GM23338 (cell line): ENCODE measurements at regions not wholly inside any gene's neighbourhood (a gene's known extent, or its start where the extent isn't known, plus 50 kb on each side); places are given as distances from the start of the nearest gene placed in this dataset.

Experiments
- ATAC-seq: fragments of 200-7000 bp; cut with Tn5 transposase; 3 replicates; pipeline ENCODE4 v1.9.1; 2020
- DNase-seq: peaks from one replicate; pipeline ENCODE4 v3.0.0-alpha.2; 2015; ENCODE audit warnings: low spot score
- H2AFZ ChIP-seq: fragments of 200-600 bp; sonication (generic); 2 replicates; pipeline ENCODE4 v1.8.0; 2016; ENCODE audit warnings: antibody characterized with exemption, mild to moderate bottlenecking, moderate library complexity
- H3F3A ChIP-seq: fragments of 200-600 bp; sonication (generic); replicated peaks from 2 replicates; pipeline ENCODE4 v1.8.0; 2017; ENCODE audit warnings: antibody characterized with exemption, mixed run types, low read depth
- H3K27ac ChIP-seq: fragments of 200-600 bp; sonication (generic); 2 replicates; pipeline ENCODE4 v1.6.1; 2016; ENCODE audit warnings: low read depth
- H3K27me3 ChIP-seq: fragments of 200-600 bp; sonication (generic); 2 replicates; pipeline ENCODE4 v1.8.0; 2016; ENCODE audit warnings: mild to moderate bottlenecking, mixed run types, moderate library complexity; ENCODE audit not compliant: insufficient read depth
- H3K36me3 ChIP-seq: fragments of 200-600 bp; sonication (generic); 2 replicates; pipeline ENCODE4 v1.8.0; 2016; ENCODE audit warnings: mild to moderate bottlenecking; ENCODE audit not compliant: insufficient read depth
- H3K4me1 ChIP-seq: fragments of 200-600 bp; sonication (generic); 2 replicates; pipeline ENCODE4 v1.8.0; 2016; ENCODE audit warnings: mild to moderate bottlenecking, moderate library complexity; ENCODE audit not compliant: insufficient read depth
- H3K4me2 ChIP-seq: fragments of 200-600 bp; sonication (generic); 2 replicates; pipeline ENCODE4 v1.7.1; 2017; ENCODE audit warnings: mixed run types
- H3K4me3 ChIP-seq: fragments of 200-600 bp; sonication (generic); 2 replicates; pipeline ENCODE4 v1.6.1; 2016; ENCODE audit warnings: mixed run types
- H3K79me2 ChIP-seq: fragments of 200-600 bp; sonication (generic); replicated peaks from 2 replicates; pipeline ENCODE4 v1.8.0; 2017; ENCODE audit warnings: mild to moderate bottlenecking; ENCODE audit not compliant: insufficient read depth
- H3K9me2 ChIP-seq: fragments of 200-600 bp; sonication (generic); 2 replicates; pipeline ENCODE4 v1.8.0; 2017; ENCODE audit not compliant: insufficient read depth
- H4K20me1 ChIP-seq: fragments of 200-600 bp; sonication (generic); replicated peaks from 2 replicates; pipeline ENCODE4 v1.8.0; 2017; ENCODE audit warnings: mild to moderate bottlenecking; ENCODE audit not compliant: insufficient read depth
- H3K27ac Mint-ChIP-seq: 2 replicates; pipeline ENCODE4 v1.8.0; 2020; ENCODE audit warnings: inconsistent platforms, mild to moderate bottlenecking, moderate library complexity, mixed read lengths
- H3K27me3 Mint-ChIP-seq: 3 replicates; pipeline ENCODE4 v1.8.0; 2022; ENCODE audit warnings: low read depth, mild to moderate bottlenecking, moderate library complexity, mixed read lengths, inconsistent platforms; ENCODE audit not compliant: insufficient read depth, poor library complexity
- H3K36me3 Mint-ChIP-seq: 3 replicates; pipeline ENCODE4 v1.8.0; 2021; ENCODE audit warnings: low read depth, mild to moderate bottlenecking, inconsistent platforms, moderate library complexity, mixed read lengths
- H3K4me1 Mint-ChIP-seq: 3 replicates; pipeline ENCODE4 v1.8.0; 2020; ENCODE audit warnings: mild to moderate bottlenecking, inconsistent platforms, mixed read lengths
- H3K4me3 Mint-ChIP-seq: 3 replicates; pipeline ENCODE4 v1.8.0; 2021; ENCODE audit warnings: moderate library complexity, mild to moderate bottlenecking, inconsistent platforms, mixed read lengths
- H3K9me3 Mint-ChIP-seq: 3 replicates; pipeline ENCODE4 v1.8.0; 2020; ENCODE audit warnings: moderate library complexity, mild to moderate bottlenecking, inconsistent platforms, mixed read lengths
- CREB1 ChIP-seq: fragments of 250-450 bp; sonication (Bioruptor Pico); IDR thresholded peaks from 2 replicates; pipeline ENCODE4 v1.5.0; 2020; ENCODE audit warnings: low read depth, mild to moderate bottlenecking, moderate library complexity
- EZH2 ChIP-seq: fragments of 200-600 bp; sonication (generic); IDR thresholded peaks from one replicate; pipeline ENCODE4 v1.8.0; 2017; ENCODE audit warnings: antibody characterized with exemption, mild to moderate bottlenecking, low read depth; ENCODE audit not compliant: unreplicated experiment
- EZH2phosphoT487 ChIP-seq: fragments of 200-600 bp; sonication (generic); IDR thresholded peaks from one replicate; pipeline ENCODE4 v1.8.1; 2018; ENCODE audit warnings: antibody characterized with exemption; ENCODE audit not compliant: unreplicated experiment
- JUNB ChIP-seq: IDR thresholded peaks from one replicate; pipeline ENCODE4 v1.6.1; 2016; ENCODE audit warnings: antibody characterized with exemption; ENCODE audit not compliant: unreplicated experiment
- NANOG ChIP-seq: IDR thresholded peaks from 2 replicates; pipeline ENCODE4 v1.6.1; 2016; ENCODE audit warnings: antibody characterized with exemption, borderline replicate concordance
- POLR2AphosphoS5 ChIP-seq: IDR thresholded peaks from 2 replicates; pipeline ENCODE4 v1.6.1; 2016; ENCODE audit warnings: antibody characterized with exemption, low read depth
- STAT1 ChIP-seq: IDR thresholded peaks from one replicate; pipeline ENCODE4 v1.6.1; 2016; ENCODE audit warnings: antibody characterized with exemption; ENCODE audit not compliant: unreplicated experiment
- ZNF114 ChIP-seq: fragments of 250-450 bp; sonication (Bioruptor Pico); IDR thresholded peaks from 2 replicates; pipeline ENCODE4 v1.5.0; 2020; ENCODE audit warnings: mild to moderate bottlenecking, moderate library complexity
- ZNF331 ChIP-seq: fragments of 250-450 bp; sonication (Bioruptor Pico); IDR thresholded peaks from 2 replicates; pipeline ENCODE4 v1.5.0; 2020; ENCODE audit warnings: low read depth, mild to moderate bottlenecking, moderate library complexity
- TF ChIP-seq, protein P1 (sequence below): IDR thresholded peaks from 2 replicates; pipeline ENCODE4 v1.6.1; 2016; ENCODE audit warnings: antibody characterized with exemption
- TF ChIP-seq, protein P2 (sequence below): IDR thresholded peaks from one replicate; pipeline ENCODE4 v1.6.1; 2018; ENCODE audit warnings: antibody characterized with exemption; ENCODE audit not compliant: unreplicated experiment
- TF ChIP-seq, protein P3 (sequence below), 2 experiments: fragments of 200-600 bp in 1 of 2; sonication (generic) in 1 of 2; conservative IDR thresholded peaks; 2 replicates each; pipeline versions ENCODE4 v1.5.1 to v1.6.1; 2016 to 2017; ENCODE audit warnings: antibody characterized with exemption in 2 of 2, low read depth in 2 of 2, mild to moderate bottlenecking in 2 of 2, moderate library complexity in 1 of 2

DNA sequence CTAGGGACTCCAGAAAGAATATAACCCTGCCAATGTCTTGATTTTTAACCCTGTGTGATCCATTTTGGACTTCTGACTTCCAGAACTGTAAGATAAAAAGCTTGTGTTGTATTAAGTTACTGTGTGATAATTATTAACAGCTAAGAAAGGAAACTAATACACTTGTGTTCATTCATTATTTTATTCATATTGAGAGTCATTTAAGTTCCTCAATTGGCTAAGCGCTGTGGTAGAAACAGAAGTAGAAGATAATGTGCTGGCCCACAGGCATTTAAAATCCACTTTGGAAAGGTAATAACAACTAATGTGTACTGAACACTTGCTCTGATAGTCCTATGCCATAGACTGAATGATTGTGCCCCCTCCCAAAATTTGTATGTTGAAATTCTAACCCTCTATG is 471.7 kb upstream of the GHITM start (continued):
- TF ChIP-seq, protein P1, sequence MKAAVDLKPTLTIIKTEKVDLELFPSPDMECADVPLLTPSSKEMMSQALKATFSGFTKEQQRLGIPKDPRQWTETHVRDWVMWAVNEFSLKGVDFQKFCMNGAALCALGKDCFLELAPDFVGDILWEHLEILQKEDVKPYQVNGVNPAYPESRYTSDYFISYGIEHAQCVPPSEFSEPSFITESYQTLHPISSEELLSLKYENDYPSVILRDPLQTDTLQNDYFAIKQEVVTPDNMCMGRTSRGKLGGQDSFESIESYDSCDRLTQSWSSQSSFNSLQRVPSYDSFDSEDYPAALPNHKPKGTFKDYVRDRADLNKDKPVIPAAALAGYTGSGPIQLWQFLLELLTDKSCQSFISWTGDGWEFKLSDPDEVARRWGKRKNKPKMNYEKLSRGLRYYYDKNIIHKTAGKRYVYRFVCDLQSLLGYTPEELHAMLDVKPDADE = no peak
- TF ChIP-seq CREB1 (CRISPR knock-in tag) (no peak), ZNF331 (no peak), JUNB (no peak), EZH2phosphoT487 (no peak), NANOG (no peak), POLR2AphosphoS5 (no peak), STAT1 (no peak), EZH2 (no peak), ZNF114 (no peak)
- TF ChIP-seq, protein P2, sequence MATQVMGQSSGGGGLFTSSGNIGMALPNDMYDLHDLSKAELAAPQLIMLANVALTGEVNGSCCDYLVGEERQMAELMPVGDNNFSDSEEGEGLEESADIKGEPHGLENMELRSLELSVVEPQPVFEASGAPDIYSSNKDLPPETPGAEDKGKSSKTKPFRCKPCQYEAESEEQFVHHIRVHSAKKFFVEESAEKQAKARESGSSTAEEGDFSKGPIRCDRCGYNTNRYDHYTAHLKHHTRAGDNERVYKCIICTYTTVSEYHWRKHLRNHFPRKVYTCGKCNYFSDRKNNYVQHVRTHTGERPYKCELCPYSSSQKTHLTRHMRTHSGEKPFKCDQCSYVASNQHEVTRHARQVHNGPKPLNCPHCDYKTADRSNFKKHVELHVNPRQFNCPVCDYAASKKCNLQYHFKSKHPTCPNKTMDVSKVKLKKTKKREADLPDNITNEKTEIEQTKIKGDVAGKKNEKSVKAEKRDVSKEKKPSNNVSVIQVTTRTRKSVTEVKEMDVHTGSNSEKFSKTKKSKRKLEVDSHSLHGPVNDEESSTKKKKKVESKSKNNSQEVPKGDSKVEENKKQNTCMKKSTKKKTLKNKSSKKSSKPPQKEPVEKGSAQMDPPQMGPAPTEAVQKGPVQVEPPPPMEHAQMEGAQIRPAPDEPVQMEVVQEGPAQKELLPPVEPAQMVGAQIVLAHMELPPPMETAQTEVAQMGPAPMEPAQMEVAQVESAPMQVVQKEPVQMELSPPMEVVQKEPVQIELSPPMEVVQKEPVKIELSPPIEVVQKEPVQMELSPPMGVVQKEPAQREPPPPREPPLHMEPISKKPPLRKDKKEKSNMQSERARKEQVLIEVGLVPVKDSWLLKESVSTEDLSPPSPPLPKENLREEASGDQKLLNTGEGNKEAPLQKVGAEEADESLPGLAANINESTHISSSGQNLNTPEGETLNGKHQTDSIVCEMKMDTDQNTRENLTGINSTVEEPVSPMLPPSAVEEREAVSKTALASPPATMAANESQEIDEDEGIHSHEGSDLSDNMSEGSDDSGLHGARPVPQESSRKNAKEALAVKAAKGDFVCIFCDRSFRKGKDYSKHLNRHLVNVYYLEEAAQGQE = no peak
- TF ChIP-seq, protein P3, sequence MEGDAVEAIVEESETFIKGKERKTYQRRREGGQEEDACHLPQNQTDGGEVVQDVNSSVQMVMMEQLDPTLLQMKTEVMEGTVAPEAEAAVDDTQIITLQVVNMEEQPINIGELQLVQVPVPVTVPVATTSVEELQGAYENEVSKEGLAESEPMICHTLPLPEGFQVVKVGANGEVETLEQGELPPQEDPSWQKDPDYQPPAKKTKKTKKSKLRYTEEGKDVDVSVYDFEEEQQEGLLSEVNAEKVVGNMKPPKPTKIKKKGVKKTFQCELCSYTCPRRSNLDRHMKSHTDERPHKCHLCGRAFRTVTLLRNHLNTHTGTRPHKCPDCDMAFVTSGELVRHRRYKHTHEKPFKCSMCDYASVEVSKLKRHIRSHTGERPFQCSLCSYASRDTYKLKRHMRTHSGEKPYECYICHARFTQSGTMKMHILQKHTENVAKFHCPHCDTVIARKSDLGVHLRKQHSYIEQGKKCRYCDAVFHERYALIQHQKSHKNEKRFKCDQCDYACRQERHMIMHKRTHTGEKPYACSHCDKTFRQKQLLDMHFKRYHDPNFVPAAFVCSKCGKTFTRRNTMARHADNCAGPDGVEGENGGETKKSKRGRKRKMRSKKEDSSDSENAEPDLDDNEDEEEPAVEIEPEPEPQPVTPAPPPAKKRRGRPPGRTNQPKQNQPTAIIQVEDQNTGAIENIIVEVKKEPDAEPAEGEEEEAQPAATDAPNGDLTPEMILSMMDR (conservative IDR thresholded peaks at IDR 0.05; ENCODE audit: low read depth in 2 of 2) = no peak

DNA sequence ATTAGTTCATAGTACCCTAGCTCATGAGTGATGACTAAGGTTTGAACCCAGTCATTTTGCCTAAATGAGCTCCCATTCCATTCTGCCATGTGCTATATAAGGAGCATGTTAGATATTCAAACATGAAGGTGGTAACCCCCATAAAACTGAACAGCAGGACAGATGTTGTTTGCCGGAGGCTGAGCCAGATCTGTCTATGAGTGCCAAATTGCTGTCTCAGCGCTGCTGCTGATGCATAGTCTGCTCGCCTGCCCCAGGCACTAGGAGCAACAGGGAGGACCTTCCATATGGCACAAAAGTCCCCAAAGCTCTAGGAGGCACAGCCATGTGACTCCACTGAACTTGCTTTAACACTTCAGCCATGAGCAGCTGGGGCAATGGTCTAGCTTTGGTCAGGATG is 466.0 kb upstream of the GHITM start:
- no peaks in the 10 kb centered on the region for H3K4me1 ChIP-seq
- ATAC-seq = no peak
- H3K36me3 Mint-ChIP-seq = no peaks in the 10 kb centered on the region; the same call in 2 of the 3 replicates
- TF ChIP-seq, protein P2 = no peak
- TF ChIP-seq NANOG (no peak), STAT1 (no peak), JUNB (no peak)
- TF ChIP-seq, protein P1 = no peak
- TF ChIP-seq, protein P3 (conservative IDR thresholded peaks at IDR 0.05; ENCODE audit: low read depth in 2 of 2) = no peak

More for the DNA sequence above, 466.0 kb upstream of the GHITM start:
- no peak for DNase-seq
- no peak overlapping the region for H3K27ac Mint-ChIP-seq
- no peaks in the 10 kb centered on the region for H3K27me3 ChIP-seq
- no peak overlapping the region for H2AFZ ChIP-seq
- H4K20me1 ChIP-seq = no peaks in the 10 kb centered on the region
- H3K27ac ChIP-seq = no peak overlapping the region
- H3K4me3 ChIP-seq = no peak overlapping the region
- H3K9me2 ChIP-seq = 0 out of 2 replicates have a peak, but pooled peaks cover 2% of the 10 kb centered on the region
- H3K4me3 Mint-ChIP-seq = no peak overlapping the region
- H3K4me1 Mint-ChIP-seq = no peaks in the 10 kb centered on the region
- H3K9me3 Mint-ChIP-seq = no peaks in the 10 kb centered on the region
- H3F3A ChIP-seq = no peaks in the 10 kb centered on the region
- H3K79me2 ChIP-seq = no peaks in the 10 kb centered on the region
- no peak overlapping the region for H3K4me2 ChIP-seq
- H3K27me3 Mint-ChIP-seq = no peaks in the 10 kb centered on the region
- no peaks in the 10 kb centered on the region for H3K36me3 ChIP-seq
